A673 (cell line): ENCODE measurements at regions not wholly inside any gene's neighbourhood (a gene's known extent, or its start where the extent isn't known, plus 50 kb on each side); places are given as distances from the start of the nearest gene placed in this dataset.

ENCODE experiments used
- CTCF ChIP-seq: fragments of 300-800, 200-600 bp; sonication (generic); conservative IDR thresholded peaks from 2 replicates; pipeline ENCODE4 v1.5.1; 2017; ENCODE audit warnings: low read depth, mild to moderate bottlenecking, antibody characterized with exemption, low read length, moderate library complexity, mixed read lengths
- EZH2 ChIP-seq: fragments of 200-600 bp; sonication (generic); IDR thresholded peaks from 2 replicates; pipeline ENCODE4 v1.6.1; 2017; ENCODE audit warnings: borderline replicate concordance, low read depth, mild to moderate bottlenecking, mixed read lengths, antibody characterized with exemption, low read length; ENCODE audit not compliant: poor library complexity, severe bottlenecking

- TF ChIP-seq EZH2 (no peak), CTCF (no peak)
Measured at GRCh38 chr4:163591614-163592020, 97.1 kb downstream of the TMA16 start.
